WERI-Rb-1 (cell line): ENCODE measurements at regions not wholly inside any gene's neighbourhood (a gene's known extent, or its start where the extent isn't known, plus 50 kb on each side); places are given as distances from the start of the nearest gene placed in this dataset.

Source experiments
- DNase-seq: peaks from one replicate; pipeline ENCODE4 v3.0.0-alpha.2; 2020
- H3K27ac ChIP-seq: fragments of 250-450 bp; sonication (Bioruptor Pico); 2 replicates; pipeline ENCODE4 v1.5.1; 2020; ENCODE audit warnings: mild to moderate bottlenecking, moderate library complexity
- H3K27me3 ChIP-seq: fragments of 250-450 bp; sonication (Bioruptor Pico); 2 replicates; pipeline ENCODE4 v1.5.1; 2021; ENCODE audit warnings: mild to moderate bottlenecking, low read depth, moderate library complexity; ENCODE audit not compliant: insufficient read depth, severe bottlenecking
- H3K36me3 ChIP-seq: fragments of 250-450 bp; sonication (Bioruptor Pico); 2 replicates; pipeline ENCODE4 v1.5.1; 2020; ENCODE audit warnings: mild to moderate bottlenecking, moderate library complexity
- H3K4me3 ChIP-seq: 2 replicates; pipeline ENCODE4 v1.5.1; 2011; ENCODE audit warnings: low read depth, mild to moderate bottlenecking, control low read depth, low read length
- H3K9me3 ChIP-seq: fragments of 250-450 bp; sonication (Bioruptor Pico); 2 replicates; pipeline ENCODE4 v1.5.1; 2021; ENCODE audit warnings: mild to moderate bottlenecking, moderate library complexity; ENCODE audit not compliant: severe bottlenecking
- TF ChIP-seq, protein P1 (sequence below): IDR thresholded peaks from 2 replicates; pipeline ENCODE4 v1.5.1; 2011; ENCODE audit warnings: low read depth, mild to moderate bottlenecking, control low read depth, inconsistent platforms, low read length

DNA sequence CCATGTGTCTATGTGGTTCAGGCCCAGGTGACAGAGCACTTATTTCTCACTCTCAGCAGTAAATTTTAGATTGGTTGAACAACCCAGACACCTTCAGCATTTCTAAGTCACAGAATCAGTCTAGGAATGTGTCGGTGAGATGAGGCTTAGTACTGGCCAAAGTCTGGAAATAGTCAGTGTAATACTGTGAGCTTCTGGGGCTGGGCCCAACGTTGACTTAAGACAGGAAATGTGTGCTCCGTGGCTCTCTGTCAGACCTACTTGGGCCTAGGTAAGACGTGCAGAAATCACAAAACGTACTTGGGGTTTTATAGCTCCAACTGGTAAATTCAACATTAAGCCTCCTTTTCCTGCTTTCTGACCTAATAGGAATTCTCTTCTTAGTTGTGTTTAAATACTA lies 160.3 kb upstream of the COL3A1 start:
- H3K4me3 ChIP-seq: no peak overlapping the region
- no peak overlapping the region for H3K27ac ChIP-seq
- TF ChIP-seq, protein P1, sequence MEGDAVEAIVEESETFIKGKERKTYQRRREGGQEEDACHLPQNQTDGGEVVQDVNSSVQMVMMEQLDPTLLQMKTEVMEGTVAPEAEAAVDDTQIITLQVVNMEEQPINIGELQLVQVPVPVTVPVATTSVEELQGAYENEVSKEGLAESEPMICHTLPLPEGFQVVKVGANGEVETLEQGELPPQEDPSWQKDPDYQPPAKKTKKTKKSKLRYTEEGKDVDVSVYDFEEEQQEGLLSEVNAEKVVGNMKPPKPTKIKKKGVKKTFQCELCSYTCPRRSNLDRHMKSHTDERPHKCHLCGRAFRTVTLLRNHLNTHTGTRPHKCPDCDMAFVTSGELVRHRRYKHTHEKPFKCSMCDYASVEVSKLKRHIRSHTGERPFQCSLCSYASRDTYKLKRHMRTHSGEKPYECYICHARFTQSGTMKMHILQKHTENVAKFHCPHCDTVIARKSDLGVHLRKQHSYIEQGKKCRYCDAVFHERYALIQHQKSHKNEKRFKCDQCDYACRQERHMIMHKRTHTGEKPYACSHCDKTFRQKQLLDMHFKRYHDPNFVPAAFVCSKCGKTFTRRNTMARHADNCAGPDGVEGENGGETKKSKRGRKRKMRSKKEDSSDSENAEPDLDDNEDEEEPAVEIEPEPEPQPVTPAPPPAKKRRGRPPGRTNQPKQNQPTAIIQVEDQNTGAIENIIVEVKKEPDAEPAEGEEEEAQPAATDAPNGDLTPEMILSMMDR: no peak

DNA sequence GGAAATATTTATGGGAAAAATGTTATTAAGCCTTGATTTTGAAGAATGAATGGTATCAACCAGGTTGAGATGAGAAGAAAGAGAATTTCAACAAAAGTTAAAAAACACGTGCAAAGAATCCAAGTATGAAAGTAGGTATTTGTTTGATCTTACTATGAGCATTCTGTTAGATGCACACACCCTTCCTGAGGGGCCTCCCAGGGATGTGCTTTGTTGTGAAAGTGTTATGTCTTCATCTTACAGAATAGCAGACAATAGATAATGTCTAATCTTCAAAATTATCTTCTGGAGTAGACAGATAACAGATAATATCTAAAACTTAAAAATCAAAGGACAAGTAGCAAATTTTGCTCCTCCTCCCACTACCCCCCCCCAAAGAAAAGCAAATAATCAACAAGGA lies 155.2 kb upstream of the COL3A1 start:
- no peaks in the 10 kb centered on the region for H3K36me3 ChIP-seq
- H3K9me3 ChIP-seq: no peaks in the 10 kb centered on the region
- TF ChIP-seq, protein P1: no peak
- no peaks in the 10 kb centered on the region for H3K27me3 ChIP-seq
- H3K4me3 ChIP-seq: no peak overlapping the region
- no peak for DNase-seq
- H3K27ac ChIP-seq: no peak overlapping the region

More for the DNA sequence above, 160.3 kb upstream of the COL3A1 start:
- H3K36me3 ChIP-seq: no peaks in the 10 kb centered on the region
- H3K27me3 ChIP-seq: no peaks in the 10 kb centered on the region
- no peak for DNase-seq
- no peaks in the 10 kb centered on the region for H3K9me3 ChIP-seq

DNA sequence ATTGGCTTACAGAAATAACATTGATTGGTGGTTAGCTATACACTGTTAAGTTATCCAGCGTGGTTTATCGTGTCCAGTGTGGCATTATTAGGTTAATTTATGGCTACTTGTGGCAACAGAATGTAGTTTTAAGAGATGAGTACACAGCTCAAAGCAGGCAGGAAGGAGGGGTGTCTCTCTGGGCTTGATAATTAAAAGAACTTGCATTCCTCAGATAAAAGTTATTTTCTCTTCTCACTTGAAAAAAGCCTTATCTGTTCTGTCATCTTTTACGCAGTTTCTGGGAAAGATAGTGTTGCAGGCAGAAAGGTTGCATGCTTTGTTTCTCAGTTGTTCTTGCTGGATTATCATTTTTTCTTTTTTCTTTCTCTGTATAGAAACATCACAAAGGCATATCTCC lies 154.4 kb upstream of the COL3A1 start:
- no peak overlapping the region for H3K27ac ChIP-seq
- TF ChIP-seq, protein P1: no peak
- DNase-seq: no peak
- no peaks in the 10 kb centered on the region for H3K9me3 ChIP-seq
- H3K27me3 ChIP-seq: no peaks in the 10 kb centered on the region
- H3K36me3 ChIP-seq: no peaks in the 10 kb centered on the region
- H3K4me3 ChIP-seq: no peak overlapping the region

DNA sequence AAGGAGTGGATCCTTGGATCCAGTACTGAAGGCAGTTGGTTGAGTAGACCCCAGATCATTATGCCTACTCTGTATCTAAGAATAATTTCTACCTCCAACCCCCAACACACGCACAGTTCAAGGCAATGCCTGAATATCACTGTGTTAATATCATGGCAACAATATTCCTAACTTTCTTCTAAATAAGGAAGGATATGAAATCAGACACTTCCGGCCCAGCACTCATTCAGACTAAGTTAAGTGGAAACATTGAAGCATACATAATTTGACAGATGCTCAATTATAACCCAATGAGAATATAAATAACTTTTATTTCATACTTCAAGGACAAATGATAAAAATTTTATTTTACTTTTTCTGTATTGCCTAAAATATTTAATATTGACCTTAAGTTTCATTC lies 153.6 kb upstream of the COL3A1 start:
- TF ChIP-seq, protein P1: no peak
- no peaks in the 10 kb centered on the region for H3K27me3 ChIP-seq
- no peak for DNase-seq
- no peak overlapping the region for H3K27ac ChIP-seq
- H3K36me3 ChIP-seq: no peaks in the 10 kb centered on the region
- no peak overlapping the region for H3K4me3 ChIP-seq
- no peaks in the 10 kb centered on the region for H3K9me3 ChIP-seq

DNA sequence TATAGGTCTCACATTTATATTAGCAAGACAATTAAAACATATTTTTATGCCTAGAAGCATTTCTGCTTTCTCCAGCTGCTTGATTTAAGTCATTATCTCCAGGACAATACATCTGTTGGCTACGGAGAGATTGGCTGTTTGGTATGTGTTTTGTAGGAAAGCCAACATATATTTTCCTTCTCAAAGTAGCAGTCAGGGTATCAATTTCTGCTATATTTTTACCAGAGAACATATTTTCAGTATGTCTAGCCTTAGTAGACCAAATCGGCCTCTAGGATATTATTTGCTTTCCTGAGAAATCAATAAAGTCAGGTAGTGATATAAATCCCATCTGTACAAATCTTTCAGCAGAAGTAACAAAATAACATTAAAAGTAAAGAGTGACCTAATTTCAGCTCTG lies 150.0 kb upstream of the COL3A1 start:
- Histone ChIP-seq H3K27me3 (no peaks in the 10 kb centered on the region), H3K9me3 (no peaks in the 10 kb centered on the region), H3K4me3 (no peak overlapping the region), H3K27ac (no peak overlapping the region), H3K36me3 (no peaks in the 10 kb centered on the region)
- no peak for DNase-seq
- TF ChIP-seq, protein P1: no peak

DNA sequence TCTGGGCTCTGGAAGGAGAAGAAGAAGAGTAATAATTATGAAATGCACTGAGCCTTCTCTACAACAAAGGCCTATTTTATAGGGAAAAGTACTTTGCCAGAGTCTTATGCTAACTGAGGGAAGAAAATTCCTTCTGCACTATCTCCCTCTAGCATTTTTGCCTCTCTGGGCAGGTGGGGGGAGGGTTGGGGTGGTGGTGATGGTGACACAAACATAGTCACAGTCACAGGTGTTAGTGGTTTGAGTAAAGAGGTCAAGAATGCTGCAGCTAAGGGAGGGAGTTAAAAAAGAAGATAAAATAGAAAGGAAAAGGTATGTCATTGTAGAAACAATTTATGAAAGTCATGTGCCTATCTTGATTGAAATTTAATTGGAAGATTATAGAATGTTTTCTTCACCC lies 140.8 kb upstream of the COL3A1 start:
- Histone ChIP-seq H3K36me3 (no peaks in the 10 kb centered on the region), H3K9me3 (no peaks in the 10 kb centered on the region), H3K27me3 (no peaks in the 10 kb centered on the region), H3K4me3 (no peak overlapping the region), H3K27ac (no peak overlapping the region)
- TF ChIP-seq, protein P1: no peak
- DNase-seq: no peak
